Testis (tissue), 2 donors: ENCODE measurements at regions not wholly inside any gene's neighbourhood (a gene's known extent, or its start where the extent isn't known, plus 50 kb on each side); places are given as distances from the start of the nearest gene placed in this dataset.

ENCODE experiments used
- CTCF ChIP-seq, 3 experiments: fragments of 450-650 bp in 2 of 3; fragments of 200-600 bp in 1 of 3; sonication (generic) in 1 of 3; IDR thresholded peaks; one replicate each; pipeline ENCODE4 v1.5.1; 2016 to 2019; ENCODE audit warnings: antibody characterized with exemption in 3 of 3, mild to moderate bottlenecking in 2 of 3, moderate library complexity in 1 of 3
- POLR2A ChIP-seq: fragments of 450-650 bp; IDR thresholded peaks from one replicate; pipeline ENCODE4 v1.6.1; 2017; ENCODE audit warnings: antibody characterized with exemption, mild to moderate bottlenecking, moderate library complexity

DNA sequence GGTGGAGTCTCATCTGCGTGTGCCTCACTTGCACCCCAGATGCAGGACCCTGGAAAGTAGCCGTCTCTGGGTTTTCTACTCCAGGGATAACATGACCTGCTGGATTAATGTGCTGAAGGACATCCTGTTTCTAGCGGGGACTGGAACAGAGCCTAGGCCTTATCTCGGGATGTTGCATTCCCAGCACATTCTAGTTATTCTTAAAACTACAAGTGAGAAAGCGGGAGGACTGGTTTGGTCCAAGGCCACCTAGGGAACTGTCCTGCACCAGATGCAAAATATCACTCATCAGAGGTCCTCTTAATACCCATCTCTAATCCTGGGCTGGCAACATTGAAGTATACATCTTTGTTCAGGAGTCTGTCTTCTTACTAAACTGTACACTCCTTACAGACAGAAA is 179.9 kb downstream of the ZC3H11B start:
- TF ChIP-seq CTCF (IDR thresholded peaks at IDR 0.05) (no peak), POLR2A (no peak)
